ENCODE measurements at regions not wholly inside any gene's neighbourhood (a gene's known extent, or its start where the extent isn't known, plus 50 kb on each side); places are given as distances from the start of the nearest gene placed in this dataset.

DNA sequence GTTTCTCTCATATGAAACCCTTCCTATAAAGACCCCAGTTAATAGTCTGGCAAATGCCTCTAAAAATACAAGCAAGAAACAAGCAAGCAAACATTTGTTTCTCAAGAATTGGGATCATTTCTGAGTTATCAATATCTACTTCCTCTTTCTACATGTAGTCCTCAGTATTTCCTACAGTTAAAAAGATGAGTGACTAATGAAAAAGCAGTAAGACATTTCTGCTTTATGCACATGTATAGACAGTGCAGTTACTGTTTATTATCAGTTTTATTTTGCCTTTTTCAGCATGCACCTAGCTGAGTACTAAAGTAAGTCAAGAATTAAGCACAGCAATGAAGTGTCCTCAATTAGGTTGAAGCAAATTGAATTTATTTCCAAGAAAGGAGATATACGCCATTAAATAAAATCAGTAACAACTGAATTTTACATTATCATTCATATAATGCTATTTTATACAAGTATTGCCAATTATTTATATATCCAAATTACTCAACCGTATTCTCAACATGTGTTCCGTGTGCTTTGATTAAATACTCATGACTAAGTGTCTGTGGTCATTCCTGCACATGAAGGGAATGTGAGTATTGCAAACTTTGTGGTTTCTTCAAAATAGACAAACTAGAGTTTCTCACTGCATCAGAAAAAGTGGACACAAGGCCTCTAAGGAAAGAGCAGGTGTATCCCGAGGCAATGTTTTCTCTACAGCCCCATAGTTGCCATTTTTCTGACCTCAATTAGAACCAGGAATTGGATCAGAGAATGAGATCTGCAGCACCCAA, 159.3 kb upstream of the MARCKS start:
- Histone ChIP-seq H3K4me3 (ENCODE audit: low read depth in 2 of 2, low read length in 2 of 2) (no peak overlapping the region), H3K9me3 (ENCODE audit: control insufficient read depth, insufficient read depth, low read depth, low read length) (no peaks in the 10 kb centered on the region), H3K27ac (ENCODE audit: low read length) (no peak overlapping the region), H3K36me3 (ENCODE audit: control insufficient read depth, insufficient read depth, low read length) (no peaks in the 10 kb centered on the region), H3K27me3 (ENCODE audit: control insufficient read depth, insufficient read depth, low read length) (no peaks in the 10 kb centered on the region; the same call in 1 of the 2 replicates), H3K4me1 (ENCODE audit: control insufficient read depth, insufficient read depth, low read length) (no peaks in the 10 kb centered on the region)
- no peak for ATAC-seq
- BruUV-seq (replicated peaks), result no TSS peak
- POLR2A ChIA-PET, result no interaction called here
- CTCF ChIA-PET, result no interaction called here
- TF ChIP-seq, protein P1, sequence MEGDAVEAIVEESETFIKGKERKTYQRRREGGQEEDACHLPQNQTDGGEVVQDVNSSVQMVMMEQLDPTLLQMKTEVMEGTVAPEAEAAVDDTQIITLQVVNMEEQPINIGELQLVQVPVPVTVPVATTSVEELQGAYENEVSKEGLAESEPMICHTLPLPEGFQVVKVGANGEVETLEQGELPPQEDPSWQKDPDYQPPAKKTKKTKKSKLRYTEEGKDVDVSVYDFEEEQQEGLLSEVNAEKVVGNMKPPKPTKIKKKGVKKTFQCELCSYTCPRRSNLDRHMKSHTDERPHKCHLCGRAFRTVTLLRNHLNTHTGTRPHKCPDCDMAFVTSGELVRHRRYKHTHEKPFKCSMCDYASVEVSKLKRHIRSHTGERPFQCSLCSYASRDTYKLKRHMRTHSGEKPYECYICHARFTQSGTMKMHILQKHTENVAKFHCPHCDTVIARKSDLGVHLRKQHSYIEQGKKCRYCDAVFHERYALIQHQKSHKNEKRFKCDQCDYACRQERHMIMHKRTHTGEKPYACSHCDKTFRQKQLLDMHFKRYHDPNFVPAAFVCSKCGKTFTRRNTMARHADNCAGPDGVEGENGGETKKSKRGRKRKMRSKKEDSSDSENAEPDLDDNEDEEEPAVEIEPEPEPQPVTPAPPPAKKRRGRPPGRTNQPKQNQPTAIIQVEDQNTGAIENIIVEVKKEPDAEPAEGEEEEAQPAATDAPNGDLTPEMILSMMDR (IDR thresholded peaks at IDR 0.05), result no peak
- TF ChIP-seq SIN3A (IDR thresholded peaks at IDR 0.05; ENCODE audit: borderline replicate concordance, insufficient read depth, low read depth, low read length) (no peak), POLR2AphosphoS5 (IDR thresholded peaks at IDR 0.05; ENCODE audit: low read depth, low read length) (no peak), TCF7L2 (IDR thresholded peaks at IDR 0.05; ENCODE audit: low read depth, low read length) (no peak)
- TF ChIP-seq, protein P2, sequence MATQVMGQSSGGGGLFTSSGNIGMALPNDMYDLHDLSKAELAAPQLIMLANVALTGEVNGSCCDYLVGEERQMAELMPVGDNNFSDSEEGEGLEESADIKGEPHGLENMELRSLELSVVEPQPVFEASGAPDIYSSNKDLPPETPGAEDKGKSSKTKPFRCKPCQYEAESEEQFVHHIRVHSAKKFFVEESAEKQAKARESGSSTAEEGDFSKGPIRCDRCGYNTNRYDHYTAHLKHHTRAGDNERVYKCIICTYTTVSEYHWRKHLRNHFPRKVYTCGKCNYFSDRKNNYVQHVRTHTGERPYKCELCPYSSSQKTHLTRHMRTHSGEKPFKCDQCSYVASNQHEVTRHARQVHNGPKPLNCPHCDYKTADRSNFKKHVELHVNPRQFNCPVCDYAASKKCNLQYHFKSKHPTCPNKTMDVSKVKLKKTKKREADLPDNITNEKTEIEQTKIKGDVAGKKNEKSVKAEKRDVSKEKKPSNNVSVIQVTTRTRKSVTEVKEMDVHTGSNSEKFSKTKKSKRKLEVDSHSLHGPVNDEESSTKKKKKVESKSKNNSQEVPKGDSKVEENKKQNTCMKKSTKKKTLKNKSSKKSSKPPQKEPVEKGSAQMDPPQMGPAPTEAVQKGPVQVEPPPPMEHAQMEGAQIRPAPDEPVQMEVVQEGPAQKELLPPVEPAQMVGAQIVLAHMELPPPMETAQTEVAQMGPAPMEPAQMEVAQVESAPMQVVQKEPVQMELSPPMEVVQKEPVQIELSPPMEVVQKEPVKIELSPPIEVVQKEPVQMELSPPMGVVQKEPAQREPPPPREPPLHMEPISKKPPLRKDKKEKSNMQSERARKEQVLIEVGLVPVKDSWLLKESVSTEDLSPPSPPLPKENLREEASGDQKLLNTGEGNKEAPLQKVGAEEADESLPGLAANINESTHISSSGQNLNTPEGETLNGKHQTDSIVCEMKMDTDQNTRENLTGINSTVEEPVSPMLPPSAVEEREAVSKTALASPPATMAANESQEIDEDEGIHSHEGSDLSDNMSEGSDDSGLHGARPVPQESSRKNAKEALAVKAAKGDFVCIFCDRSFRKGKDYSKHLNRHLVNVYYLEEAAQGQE (IDR thresholded peaks at IDR 0.05; ENCODE audit: insufficient read depth in 1 of 2, low read depth in 2 of 2, low read length in 1 of 2), result no peak
- intact Hi-C loops (cut with micrococcal nuclease; ENCODE audit: unreplicated experiment) (no loop called here), in situ Hi-C loops (cut with HindIII; ENCODE audit: low pct_unique_long_range_greater_than_20kb, low sequenced_read_pairs) (no loop called here)
- no peak for DNase-seq (ENCODE audit: low read depth, low spot score)

GRCh38 chr6:113699239-113699638, 157.9 kb upstream of the MARCKS start:
- no peaks in the 10 kb centered on the region for H3K36me3 ChIP-seq (ENCODE audit: control insufficient read depth, insufficient read depth, low read length)
- DNase-seq (ENCODE audit: low read depth, low spot score) (no peak), ATAC-seq (no peak)
- no peak overlapping the region for H3K27ac ChIP-seq (ENCODE audit: low read length)
- no TSS peak for BruUV-seq (replicated peaks)
- no peak overlapping the region for H3K4me3 ChIP-seq (ENCODE audit: low read depth in 2 of 2, low read length in 2 of 2)
- H3K27me3 ChIP-seq (ENCODE audit: control insufficient read depth, insufficient read depth, low read length), result no peaks in the 10 kb centered on the region; the same call in 1 of the 2 replicates
- no peaks in the 10 kb centered on the region for H3K9me3 ChIP-seq (ENCODE audit: control insufficient read depth, insufficient read depth, low read depth, low read length)
- intact Hi-C loops (cut with micrococcal nuclease; ENCODE audit: unreplicated experiment), result no loop called here
- in situ Hi-C loops (cut with HindIII; ENCODE audit: low pct_unique_long_range_greater_than_20kb, low sequenced_read_pairs), result no loop called here
- POLR2A ChIA-PET, result no interaction called here
- CTCF ChIA-PET, result no interaction called here
- TF ChIP-seq, protein P1 (IDR thresholded peaks at IDR 0.05), result no peak
- TF ChIP-seq POLR2AphosphoS5 (IDR thresholded peaks at IDR 0.05; ENCODE audit: low read depth, low read length) (no peak), SIN3A (IDR thresholded peaks at IDR 0.05; ENCODE audit: borderline replicate concordance, insufficient read depth, low read depth, low read length) (no peak), TCF7L2 (IDR thresholded peaks at IDR 0.05; ENCODE audit: low read depth, low read length) (no peak)
- TF ChIP-seq, protein P2 (IDR thresholded peaks at IDR 0.05; ENCODE audit: insufficient read depth in 1 of 2, low read depth in 2 of 2, low read length in 1 of 2), result no peak
- H3K4me1 ChIP-seq (ENCODE audit: control insufficient read depth, insufficient read depth, low read length), result no peaks in the 10 kb centered on the region
